ENCODE measurements at regions not wholly inside any gene's neighbourhood (a gene's known extent, or its start where the extent isn't known, plus 50 kb on each side); places are given as distances from the start of the nearest gene placed in this dataset.

GRCh38 chr4:144338148-144338547, 197.6 kb upstream of the GYPA start:
- Histone ChIP-seq H3K27ac (ENCODE audit: extremely low read length, insufficient read depth, low read length) (no peak overlapping the region), H3K36me3 (replicated peaks in 1 of 2; ENCODE audit: control insufficient read depth in 1 of 2, insufficient read depth in 2 of 2, low read length in 2 of 2) (no peaks in the 10 kb centered on the region), H3K4me1 (ENCODE audit: insufficient read depth, low read length) (no peaks in the 10 kb centered on the region), H3K9me3 (ENCODE audit: low read length) (no peaks in the 10 kb centered on the region), H3K27me3 (ENCODE audit: control insufficient read depth in 1 of 2, insufficient read depth in 2 of 2, low read length in 2 of 2) (no peaks in the 10 kb centered on the region; a peak in 1 of 5 replicates), H3K9ac (ENCODE audit: insufficient read depth, low read depth, low read length) (no peak overlapping the region), H3K4me2 (ENCODE audit: low read depth, low read length) (no peak overlapping the region), H3K4me3 (replicated peaks in 1 of 3; ENCODE audit: insufficient read depth in 1 of 3, low read depth in 2 of 3, low read length in 3 of 3) (no peak overlapping the region), H2AFZ (ENCODE audit: low read length) (no peak overlapping the region), H3K79me2 (ENCODE audit: insufficient read depth, low read length) (no peaks in the 10 kb centered on the region), H4K20me1 (ENCODE audit: insufficient read depth, low read length) (no peaks in the 10 kb centered on the region)
- TF ChIP-seq, protein P1, sequence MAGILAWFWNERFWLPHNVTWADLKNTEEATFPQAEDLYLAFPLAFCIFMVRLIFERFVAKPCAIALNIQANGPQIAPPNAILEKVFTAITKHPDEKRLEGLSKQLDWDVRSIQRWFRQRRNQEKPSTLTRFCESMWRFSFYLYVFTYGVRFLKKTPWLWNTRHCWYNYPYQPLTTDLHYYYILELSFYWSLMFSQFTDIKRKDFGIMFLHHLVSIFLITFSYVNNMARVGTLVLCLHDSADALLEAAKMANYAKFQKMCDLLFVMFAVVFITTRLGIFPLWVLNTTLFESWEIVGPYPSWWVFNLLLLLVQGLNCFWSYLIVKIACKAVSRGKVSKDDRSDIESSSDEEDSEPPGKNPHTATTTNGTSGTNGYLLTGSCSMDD (CRISPR knock-in tag; IDR thresholded peaks at IDR 0.05), result no peak
- TF ChIP-seq, protein P2, sequence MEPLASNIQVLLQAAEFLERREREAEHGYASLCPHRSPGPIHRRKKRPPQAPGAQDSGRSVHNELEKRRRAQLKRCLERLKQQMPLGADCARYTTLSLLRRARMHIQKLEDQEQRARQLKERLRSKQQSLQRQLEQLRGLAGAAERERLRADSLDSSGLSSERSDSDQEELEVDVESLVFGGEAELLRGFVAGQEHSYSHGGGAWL (CRISPR knock-in tag; IDR thresholded peaks at IDR 0.05), result no peak
- POLR2A ChIA-PET, result no interaction called here
- intact Hi-C loops (cut with micrococcal nuclease; ENCODE audit: unreplicated experiment) (no loop called here), in situ Hi-C loops (cut with HindIII; ENCODE audit: extremely low pct_ligation_motif_present, low pct_unique_long_range_greater_than_20kb) (no loop called here)
- DNase-seq (ENCODE audit: low spot score) (no peak), ATAC-seq (no peak), FAIRE-seq (no peak)
- CTCF ChIA-PET (ENCODE audit: low intra/inter-chr PET ratio, low total read pairs), result no interaction called here
- no TSS peak for BruUV-seq (replicated peaks)

DNA sequence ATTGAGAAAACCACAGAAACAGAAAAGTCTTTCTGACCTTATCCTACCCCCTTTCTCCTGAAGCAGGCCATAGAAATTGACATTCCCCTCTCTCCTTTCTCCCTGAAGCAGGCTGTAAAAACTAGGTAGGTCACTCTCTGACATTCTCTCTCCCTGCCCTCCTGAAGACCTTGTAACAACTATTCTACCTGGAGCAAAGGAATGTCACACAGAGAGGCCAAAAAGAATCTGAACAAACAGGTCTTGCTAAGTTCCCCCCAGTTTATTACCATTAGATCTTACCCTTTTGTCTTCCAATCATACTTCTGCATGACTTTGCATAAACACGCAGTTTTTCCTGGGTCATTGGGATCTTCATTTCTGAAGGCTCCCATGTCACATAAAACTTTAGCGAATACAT, 198.3 kb upstream of the GYPA start:
- FAIRE-seq (no peak), DNase-seq (ENCODE audit: low spot score) (no peak), ATAC-seq (no peak)
- ChIA-PET CTCF (ENCODE audit: low intra/inter-chr PET ratio, low total read pairs) (no interaction called here), POLR2A (no interaction called here)
- no TSS peak for BruUV-seq (replicated peaks)
- Histone ChIP-seq H3K9me3 (ENCODE audit: low read length) (no peaks in the 10 kb centered on the region), H4K20me1 (ENCODE audit: insufficient read depth, low read length) (no peaks in the 10 kb centered on the region), H3K36me3 (replicated peaks in 1 of 2; ENCODE audit: control insufficient read depth in 1 of 2, insufficient read depth in 2 of 2, low read length in 2 of 2) (no peaks in the 10 kb centered on the region), H2AFZ (ENCODE audit: low read length) (no peak overlapping the region), H3K4me2 (ENCODE audit: low read depth, low read length) (no peak overlapping the region), H3K79me2 (ENCODE audit: insufficient read depth, low read length) (no peaks in the 10 kb centered on the region), H3K9ac (ENCODE audit: insufficient read depth, low read depth, low read length) (no peak overlapping the region), H3K27ac (ENCODE audit: extremely low read length, insufficient read depth, low read length) (no peak overlapping the region), H3K4me3 (replicated peaks in 1 of 3; ENCODE audit: insufficient read depth in 1 of 3, low read depth in 2 of 3, low read length in 3 of 3) (no peak overlapping the region), H3K27me3 (ENCODE audit: control insufficient read depth in 1 of 2, insufficient read depth in 2 of 2, low read length in 2 of 2) (no peaks in the 10 kb centered on the region; a peak in 1 of 5 replicates), H3K4me1 (ENCODE audit: insufficient read depth, low read length) (no peaks in the 10 kb centered on the region)
- in situ Hi-C loops (cut with HindIII; ENCODE audit: extremely low pct_ligation_motif_present, low pct_unique_long_range_greater_than_20kb) (no loop called here), intact Hi-C loops (cut with micrococcal nuclease; ENCODE audit: unreplicated experiment) (no loop called here)
- WGBS (ENCODE audit: low lambda C conversion rate), result 71% methylated on average over 2 of the region's 2 CpGs
- TF ChIP-seq THAP11 (CRISPR knock-in tag; IDR thresholded peaks at IDR 0.05), result no peak
- TF ChIP-seq, protein P3, sequence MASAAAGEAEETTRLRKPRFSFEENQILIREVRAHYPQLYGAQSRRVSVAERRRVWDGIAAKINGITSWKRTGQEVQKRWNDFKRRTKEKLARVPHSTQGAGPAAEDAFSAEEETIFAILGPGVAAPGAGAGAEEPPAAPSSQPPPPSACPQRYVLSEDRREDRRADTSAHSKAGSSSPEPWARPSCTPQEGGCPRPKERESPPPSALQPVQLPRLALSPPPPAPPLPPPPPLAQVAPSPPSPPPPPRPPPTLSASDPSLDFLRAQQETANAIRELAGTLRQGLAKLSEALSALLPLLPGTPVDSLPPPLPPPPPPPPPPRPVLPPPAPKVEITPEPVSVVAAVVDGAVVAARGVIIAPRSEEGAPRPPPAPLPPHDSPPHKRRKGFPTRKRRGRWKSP (CRISPR knock-in tag; IDR thresholded peaks at IDR 0.05), result no peak
- no peak for TF ChIP-seq E2F2 (CRISPR knock-in tag; IDR thresholded peaks at IDR 0.05; ENCODE audit: borderline replicate concordance)
- no peak for TF ChIP-seq NFIB (CRISPR knock-in tag; IDR thresholded peaks at IDR 0.05; ENCODE audit: borderline replicate concordance)
- no peak for TF ChIP-seq GFI1 (CRISPR knock-in tag; IDR thresholded peaks at IDR 0.05; ENCODE audit: borderline replicate concordance)
- TF ChIP-seq, protein P4, sequence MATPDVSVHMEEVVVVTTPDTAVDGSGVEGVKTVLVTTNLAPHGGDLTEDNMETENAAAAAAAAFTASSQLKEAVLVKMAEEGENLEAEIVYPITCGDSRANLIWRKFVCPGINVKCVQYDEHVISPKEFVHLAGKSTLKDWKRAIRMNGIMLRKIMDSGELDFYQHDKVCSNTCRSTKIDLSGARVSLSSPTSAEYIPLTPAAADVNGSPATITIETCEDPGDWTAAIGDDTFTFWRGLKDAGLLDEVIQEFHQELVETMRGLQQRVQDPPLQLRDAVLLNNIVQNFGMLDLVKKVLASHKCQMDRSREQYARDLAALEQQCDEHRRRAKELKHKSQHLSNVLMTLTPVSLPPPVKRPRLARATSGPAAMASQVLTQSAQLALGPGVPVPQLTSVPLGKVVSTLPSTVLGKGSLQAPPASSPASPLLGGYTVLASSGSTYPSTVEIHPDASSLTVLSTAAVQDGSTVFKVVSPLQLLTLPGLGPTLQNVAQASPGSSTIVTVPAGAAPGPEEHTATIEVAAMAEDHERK (CRISPR knock-in tag; IDR thresholded peaks at IDR 0.05; ENCODE audit: low read depth), result no peak
